ENCODE measurements at regions not wholly inside any gene's neighbourhood (a gene's known extent, or its start where the extent isn't known, plus 50 kb on each side); places are given as distances from the start of the nearest gene placed in this dataset.

DNA sequence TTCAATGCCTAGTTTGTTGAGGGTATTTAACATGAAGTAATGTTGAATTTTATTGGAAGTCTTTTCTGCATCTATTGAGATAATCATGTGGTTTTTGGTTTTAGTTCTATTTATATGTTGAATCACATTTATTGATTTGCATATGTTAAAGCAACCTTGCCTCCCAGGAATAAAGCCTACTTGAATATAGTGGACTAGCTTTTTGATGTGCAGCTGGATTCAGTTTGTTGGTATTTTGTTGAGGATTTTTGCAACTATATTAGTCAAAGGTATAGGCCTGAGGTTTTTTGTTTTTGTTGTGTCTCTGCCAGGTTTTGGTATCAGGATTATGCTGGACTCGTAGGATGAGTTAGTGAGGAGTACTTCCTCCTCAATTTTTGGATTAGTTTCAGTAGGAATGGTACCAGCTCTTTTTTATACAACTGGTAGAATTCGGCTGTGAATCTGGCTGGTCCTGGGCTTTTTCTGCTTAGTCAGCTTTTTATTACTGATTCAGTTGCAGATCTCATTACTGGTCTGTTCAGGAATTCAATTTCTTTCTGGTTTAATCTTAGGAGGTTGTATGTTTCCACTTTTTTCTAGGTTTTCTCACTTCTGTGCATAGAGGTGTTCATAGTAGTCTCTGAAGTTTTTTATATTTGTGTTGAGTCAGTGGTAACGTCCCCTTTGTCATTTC is 209.8 kb upstream of the RBMS3 start:
- DNase-seq = no peak

DNA sequence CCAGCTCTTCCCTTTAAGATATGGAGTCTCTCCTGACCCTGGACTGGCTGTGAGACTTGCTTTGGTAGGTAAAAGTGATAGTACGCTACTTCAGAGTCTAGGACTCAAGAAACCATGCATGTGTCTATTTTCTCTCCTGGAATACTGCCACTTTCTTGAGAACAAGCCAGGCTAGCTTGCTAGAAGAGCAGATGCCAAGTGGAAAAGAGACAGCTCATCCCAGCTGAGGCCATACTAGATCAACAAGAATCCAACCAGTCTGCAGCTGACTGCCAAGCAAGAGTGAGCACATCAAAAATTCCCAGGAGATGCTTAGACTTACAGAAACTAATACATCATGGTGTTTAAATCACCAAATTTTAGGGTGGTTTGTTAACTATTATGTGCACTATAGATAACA is 208.3 kb upstream of the RBMS3 start:
- DNase-seq = no peak

GRCh38 chr3:29077356-29077755 is 203.5 kb upstream of the RBMS3 start:
- DNase-seq = no peak

DNA sequence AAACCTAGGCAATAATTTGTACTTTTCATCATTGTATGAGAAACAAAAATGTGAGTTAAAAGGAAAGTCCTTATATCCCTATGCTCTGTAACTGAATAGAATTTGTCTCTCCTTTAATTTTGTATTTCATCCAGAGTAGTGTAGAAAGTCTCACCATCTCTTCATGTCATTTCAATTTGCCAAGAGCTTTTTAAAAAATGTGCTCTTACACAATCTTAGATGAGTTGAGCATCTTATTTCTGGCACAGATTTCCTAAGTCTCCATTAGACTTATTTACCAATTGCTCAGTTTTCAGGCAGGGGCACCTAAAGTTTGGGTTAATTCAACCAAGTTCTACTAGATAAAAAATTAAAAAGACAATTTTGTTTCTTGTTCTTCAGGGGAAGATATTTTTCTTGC is 201.5 kb upstream of the RBMS3 start:
- DNase-seq = no peak

GRCh38 chr3:29080967-29081366 is 199.9 kb upstream of the RBMS3 start:
- no peak for DNase-seq

GRCh38 chr3:29083081-29083480 is 197.8 kb upstream of the RBMS3 start:
- DNase-seq = no peak

DNA sequence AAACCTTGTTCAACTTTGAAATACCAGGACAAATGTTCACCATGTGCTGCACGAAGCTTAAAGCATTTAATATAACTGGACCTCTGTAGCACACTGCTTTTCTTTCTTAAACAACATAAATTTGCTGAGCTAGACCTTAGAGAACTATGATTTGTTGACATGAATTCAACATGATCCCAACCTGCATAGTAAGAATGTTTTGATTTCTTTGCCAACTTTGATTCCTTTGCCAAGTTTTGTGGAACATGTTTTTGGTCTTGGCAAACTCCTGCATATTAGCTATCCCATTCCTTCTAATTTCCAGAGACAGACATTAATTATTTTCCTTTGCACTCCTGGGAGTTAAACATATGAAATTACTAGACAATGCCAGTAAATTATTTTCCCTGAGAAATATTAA is 197.2 kb upstream of the RBMS3 start:
- no peak for DNase-seq

DNA sequence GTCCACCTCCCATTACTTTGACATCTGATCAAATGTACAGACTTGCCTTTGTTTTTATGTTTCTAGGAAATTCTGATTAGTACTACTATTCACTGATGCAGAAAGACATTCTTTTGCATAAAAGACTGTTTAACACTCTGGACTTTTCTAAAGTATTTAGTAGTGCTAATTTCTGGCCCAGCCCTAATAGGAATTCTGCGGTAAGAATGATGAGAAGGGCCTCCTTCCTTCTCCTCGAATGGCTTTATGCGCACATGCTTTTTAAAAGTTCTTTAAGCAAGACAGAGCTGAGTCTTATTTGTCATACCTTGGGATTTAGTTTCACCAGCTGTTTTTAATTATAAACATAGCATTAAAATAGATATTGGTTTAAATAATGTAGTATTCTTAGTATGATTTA is 192.3 kb upstream of the RBMS3 start:
- DNase-seq = no peak

DNA sequence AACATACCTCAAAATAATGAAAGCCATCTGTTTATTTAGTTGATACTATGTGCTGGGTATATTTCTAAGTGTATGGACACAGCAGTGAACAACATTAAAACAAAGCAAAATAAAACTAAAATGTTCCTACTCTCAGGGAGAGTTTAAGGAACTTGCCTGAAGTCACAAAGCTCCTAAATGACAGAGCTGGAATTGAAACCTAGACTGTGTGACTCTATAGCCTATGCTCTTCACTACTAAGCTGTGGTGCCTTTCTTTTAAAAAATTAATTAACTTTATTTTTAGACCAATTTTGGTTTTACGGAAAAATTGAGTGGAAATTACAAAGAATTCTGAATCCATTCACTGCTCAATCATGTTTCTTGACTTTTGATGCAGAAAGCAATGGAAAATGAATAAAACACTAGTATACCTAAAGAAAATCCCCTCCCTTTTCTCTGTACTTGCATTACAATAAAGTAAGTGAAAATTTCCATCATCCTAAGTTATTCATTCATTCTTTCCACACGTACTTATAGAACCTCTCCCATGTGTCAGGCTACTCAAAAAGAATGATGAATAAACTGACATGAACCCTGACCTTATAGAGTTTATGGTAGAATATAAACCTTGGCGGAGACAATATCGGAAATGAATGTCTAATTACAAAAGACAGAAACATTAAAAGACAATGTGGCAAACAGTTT is 189.8 kb upstream of the RBMS3 start:
- DNase-seq = no peak

DNA sequence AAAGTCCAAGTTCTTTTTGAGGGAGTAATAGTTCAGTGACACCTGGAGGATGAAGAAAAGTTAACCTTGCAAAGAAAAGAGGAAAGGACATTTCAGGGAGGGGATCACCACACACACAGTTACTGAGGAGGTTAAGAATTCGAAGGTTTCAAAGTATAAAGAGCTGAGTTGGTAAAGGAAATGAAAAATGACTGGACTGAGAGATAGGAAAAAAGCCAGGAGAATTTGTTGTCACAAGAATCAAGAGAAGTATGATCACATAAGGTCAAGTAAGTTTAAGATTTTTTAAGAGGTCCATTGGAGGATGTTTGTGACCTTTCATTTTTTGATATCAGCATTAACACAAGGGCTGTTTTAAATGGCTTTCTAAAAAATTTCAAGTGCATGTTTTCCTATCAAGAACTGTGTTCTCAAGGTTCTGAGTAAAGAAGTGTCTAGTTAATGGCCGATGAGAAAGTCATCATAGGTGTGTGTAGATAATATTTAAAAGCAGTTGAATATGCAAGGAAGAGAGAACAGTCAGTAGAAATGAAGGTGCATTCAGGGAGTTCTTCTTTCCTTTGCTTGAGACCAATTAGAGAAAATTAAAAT is 189.2 kb upstream of the RBMS3 start:
- no peak for DNase-seq

DNA sequence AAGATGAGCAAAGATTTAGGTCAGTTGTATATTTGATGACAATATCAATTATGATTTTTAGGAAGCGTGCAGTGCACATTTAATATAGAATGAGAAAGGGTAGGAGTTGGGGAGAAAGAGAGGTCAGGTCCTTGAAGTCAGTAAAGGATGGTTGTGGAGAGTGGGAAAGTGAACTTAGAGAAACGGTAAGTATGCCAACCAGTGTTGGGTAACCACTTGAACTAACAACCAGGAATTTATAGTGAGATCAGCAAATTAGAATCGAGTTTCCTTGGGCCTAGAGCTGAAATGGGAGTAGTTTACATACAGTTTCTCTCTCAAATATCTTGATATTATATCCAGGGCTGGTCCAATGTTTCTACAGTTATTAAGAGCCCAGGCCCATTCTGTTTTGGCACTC is 188.5 kb upstream of the RBMS3 start:
- no peak for DNase-seq

DNA sequence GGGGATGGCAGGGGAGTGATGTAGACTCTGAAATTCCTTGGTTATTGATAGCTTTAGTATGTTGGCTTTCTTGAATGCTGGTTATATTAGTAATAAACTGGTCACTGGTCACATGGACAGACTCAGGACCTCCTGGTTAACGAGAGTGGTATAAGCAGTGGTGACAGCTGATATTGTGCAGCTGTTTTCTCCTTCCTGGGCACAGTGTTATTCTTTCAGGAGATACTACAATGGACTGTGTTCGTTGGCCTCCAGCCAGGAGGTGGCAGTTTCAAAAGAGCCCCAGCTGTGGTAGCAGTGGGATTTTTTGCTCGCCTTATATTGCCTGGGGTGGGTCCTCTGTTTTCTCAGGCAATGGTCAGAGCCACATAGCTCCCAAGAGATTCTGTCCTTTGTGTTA is 181.6 kb upstream of the RBMS3 start:
- no peak for DNase-seq

GRCh38 chr3:29099775-29100174 is 181.1 kb upstream of the RBMS3 start:
- no peak for DNase-seq

GRCh38 chr3:29100292-29100691 is 180.6 kb upstream of the RBMS3 start:
- no peak for DNase-seq

- no peak for DNase-seq
These were observed 152.9 kb upstream of the RBMS3 start for GRCh38 chr3:29128001-29128400.

DNA sequence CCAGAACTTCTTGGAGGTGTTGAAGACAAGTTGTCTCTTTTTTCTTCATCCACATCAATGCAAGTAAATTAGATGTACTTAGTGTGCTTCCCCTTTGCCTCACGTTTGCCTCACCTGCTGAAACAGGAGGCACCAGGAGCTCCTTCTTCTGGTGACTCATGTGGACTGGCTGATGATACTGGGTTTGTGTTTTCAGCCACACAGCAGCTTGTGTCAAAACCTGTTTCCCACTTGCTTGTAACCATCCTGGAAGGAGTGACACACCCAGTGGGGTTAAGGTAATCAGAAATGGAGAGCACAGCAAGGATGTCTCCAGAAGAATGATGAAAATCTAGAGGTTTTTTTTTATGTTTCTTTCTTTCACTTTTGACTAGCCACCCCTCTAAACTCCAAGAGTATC is 143.3 kb upstream of the RBMS3 start:
- no peak for DNase-seq

DNA sequence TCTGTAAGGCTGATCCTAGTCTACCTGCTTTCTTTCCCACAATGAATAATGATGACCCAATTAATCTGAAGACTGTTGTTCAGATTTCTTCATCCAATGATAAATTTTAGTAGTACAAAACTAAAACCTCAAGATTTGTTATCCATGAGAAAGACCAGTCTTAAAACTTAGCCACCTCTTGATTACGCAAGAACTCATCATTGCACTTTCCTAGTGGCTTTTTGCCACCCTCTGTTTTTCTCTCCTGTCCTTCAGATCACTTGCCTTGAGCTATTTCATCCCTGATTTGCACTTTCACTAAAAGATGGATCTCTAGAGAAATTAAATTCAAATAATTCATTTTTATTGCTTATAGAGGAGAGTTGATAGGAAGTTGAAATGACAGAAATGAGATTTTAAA is 142.7 kb upstream of the RBMS3 start:
- no peak for DNase-seq

DNA sequence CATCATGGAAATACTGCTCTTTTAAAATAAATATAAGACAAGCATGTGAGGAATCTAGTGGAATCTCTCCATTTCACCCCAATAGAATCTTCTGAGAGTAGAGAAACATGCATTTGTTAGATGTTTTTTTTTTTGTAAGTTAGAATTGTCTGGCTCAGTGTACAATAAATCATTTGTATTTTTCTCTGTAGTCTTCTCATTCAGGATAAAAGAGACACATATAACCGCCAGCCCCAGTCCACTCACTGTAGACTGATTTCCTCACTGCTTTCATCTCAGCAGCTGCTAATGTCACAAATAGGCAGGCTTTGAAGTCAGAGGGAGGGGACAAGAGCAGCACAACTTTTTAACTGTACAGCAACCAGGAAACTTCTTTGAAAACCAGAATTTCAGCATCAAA is 140.2 kb upstream of the RBMS3 start:
- DNase-seq = no peak

- DNase-seq = no peak
These were observed 139.5 kb upstream of the RBMS3 start for GRCh38 chr3:29141197-29141917.

- no peak for DNase-seq
These were observed 139.0 kb upstream of the RBMS3 start for GRCh38 chr3:29141918-29142275.

GRCh38 chr3:29143151-29143550 is 137.7 kb upstream of the RBMS3 start:
- no peak for DNase-seq

- DNase-seq = no peak
These were observed 136.5 kb upstream of the RBMS3 start for GRCh38 chr3:29144361-29144760.

GRCh38 chr3:29144807-29145206 is 136.1 kb upstream of the RBMS3 start:
- DNase-seq = no peak

DNA sequence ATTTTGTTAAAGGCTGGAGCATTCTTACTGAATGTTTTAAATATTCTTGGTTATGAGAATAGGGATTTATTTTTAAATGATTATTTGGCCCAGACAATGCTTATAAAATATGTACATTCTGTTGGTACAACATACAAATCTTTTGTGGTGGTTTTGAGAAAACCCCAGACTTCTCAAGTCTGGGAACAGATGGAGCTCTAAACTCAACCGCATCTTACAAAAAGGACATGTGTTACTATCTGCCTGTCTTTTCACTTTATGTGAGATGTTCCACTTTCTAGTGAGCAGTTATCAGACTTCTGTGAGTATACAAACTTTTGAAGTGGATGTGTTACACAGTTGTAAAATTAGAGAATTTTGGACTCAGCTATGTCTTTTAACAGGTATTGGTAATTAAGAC is 135.5 kb upstream of the RBMS3 start:
- DNase-seq = no peak

All from cortex of kidney (tissue), 1 donor.